T1000 (cell line): ENCODE measurements at regions not wholly inside any gene's neighbourhood (a gene's known extent, or its start where the extent isn't known, plus 50 kb on each side); places are given as distances from the start of the nearest gene placed in this dataset.

ENCODE experiments used
- DNase-seq: peaks from one replicate; lab custom pipeline; 2025; ENCODE audit warnings: mixed read lengths; lab: John Stamatoyannopoulos, UW

DNA sequence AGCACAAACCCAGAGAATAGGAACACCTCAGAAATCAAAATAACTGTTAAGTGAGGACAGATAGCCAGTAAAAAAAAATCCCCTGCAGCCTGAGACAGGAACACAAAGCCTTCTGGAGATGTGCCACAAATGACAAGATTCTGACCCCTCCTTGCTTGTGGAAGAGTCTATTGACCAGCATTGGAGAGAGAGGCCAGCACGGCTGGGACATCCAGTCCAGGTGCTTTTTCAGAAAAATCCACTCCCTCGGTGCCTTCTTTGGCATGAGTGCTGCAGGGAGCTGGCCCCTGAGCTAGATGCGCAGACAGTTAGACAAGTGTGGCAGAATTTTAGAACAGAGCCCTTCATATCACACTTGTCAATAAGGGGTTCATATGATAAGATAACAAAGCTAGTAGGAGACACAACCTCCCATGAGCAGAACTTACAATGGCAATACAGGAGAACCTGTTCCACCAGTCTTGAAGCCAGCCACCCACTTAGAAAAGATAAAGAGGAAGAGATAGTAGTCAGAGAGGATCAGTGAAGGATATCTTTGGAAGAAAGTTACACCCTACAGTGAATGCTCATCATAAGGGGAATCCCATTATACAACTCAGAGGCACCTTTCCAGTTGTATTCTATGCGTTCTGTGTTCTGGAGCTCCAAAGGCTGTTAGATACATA lies 298.4 kb downstream of the TLE1 start:
- no peak for DNase-seq

DNA sequence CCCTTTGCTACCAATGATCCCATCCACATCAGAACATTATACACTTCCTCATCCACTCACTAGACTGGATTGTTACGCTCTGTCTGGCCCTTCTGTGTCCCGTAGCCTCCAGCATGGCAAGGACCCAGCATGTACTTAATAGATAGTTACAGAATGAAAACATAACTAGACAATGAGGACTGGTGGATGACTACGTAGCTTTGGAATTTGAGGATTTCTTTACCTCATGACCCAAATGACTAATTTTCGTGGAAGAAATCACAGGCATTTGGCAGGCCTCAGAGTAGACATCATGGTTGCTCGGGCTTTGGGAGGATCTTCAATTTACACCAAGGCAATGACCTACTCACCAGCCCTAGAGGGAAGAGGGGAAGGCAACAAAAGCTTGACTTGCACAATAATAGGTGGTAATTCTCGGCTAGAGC lies 299.8 kb downstream of the TLE1 start:
- DNase-seq, result peak; percentile 68

DNA sequence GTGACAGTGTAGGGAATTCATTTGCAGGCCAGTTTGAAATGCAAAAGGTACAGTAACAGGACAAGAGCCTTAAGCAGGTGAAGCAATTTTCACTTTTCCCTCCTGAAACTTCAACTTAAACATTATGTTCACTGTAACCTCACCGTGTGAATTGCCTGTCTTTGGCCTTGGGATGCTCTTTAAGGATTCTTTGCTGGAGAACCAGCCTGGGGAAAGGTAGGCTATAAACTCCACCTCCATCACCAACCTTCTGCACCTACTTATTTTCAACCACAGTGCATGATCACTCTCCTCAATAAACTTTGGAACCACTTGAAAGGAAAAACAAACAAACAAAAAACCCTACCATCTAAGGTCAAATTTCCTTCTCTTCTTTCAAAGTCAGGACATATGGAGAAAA lies 300.5 kb downstream of the TLE1 start:
- no peak for DNase-seq

DNA sequence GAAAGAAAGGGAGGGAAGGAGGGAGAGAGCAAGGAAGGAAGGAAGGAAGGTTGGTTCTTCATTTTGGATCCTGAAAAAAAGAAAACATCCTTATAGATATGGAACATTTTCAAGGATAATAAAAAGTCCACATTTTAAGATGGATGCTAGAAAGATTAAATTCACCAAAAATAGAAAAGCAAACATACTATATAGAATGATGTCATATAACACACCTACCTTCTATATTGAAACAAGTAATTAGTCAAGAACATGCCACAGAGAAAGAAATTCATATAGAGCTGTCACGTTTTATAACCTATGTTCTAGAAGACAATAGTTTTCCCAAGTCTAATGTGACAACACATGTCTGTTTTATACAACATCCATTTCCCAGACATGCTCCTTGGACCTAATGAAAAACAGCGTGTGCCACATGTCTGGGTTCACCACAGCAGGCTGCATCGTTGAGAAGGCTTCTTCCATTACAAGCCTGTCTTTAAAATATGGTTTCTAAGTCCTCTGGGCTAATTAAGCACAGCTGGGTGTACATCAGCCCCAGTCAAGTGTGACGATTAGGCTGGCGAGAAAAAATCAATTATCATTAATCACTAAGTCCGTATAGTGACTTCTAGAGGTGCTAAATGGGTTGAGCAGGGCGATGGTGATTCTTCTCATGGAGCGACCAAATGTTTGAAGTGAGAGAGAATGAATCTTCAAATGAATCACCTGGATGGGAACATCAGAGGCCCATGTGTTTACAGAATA lies 301.8 kb downstream of the TLE1 start:
- DNase-seq, result no peak

DNA sequence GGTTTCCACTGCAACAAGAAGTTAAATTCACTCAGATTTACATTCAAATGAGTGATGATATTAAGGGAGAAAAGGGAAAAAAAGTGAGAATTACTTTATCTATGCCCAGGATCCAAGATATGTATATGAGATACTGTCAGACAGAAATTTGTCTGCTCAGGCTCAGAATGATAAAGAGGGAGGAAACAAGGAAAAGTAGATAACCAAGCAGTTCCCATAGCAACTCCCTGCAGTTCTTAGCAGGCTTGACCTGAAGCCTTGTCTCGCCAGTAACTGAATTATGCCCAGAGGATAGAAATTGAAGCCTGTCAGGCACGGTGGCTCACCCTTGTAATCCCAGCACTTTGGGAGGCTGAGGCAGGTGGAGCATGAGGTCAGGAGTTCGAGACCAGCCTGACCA lies 304.4 kb downstream of the TLE1 start:
- DNase-seq, result no peak

DNA sequence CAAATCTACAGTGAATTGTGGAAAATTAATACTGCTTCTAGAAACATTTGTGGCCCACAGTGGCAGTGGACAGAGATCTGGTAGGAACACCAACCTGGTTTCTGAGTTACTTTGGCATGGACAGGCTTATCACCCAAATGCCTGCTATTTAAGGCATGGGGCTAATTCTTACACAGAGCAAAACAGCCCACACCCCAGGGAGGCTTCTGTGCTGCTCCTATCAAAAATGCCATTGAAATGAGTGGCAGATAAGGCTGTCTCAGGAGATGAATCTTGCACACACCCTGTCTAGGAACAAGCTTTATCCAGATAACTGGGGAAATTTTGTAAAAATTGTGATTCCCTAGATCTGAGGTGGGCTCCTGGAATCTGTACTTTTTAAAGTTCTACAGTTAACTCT lies 307.1 kb downstream of the TLE1 start:
- DNase-seq, result no peak

DNA sequence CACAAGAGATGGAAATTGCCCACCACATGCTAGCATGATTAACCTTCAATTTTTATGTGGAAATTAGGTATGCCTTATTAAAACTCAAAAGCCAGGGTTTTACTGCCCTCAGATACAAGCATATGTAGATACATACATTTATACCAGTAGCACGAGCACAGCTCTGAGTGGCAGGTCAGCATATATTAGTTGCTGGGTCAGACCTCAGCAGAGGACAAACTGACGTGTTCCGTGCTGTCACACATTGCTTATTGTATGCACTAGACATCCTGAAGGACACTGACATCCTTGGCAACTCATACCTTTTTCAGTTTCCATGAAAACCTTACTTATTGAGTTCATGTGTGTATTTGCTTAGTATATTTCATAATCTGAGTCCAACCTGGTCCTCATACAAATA lies 307.7 kb downstream of the TLE1 start:
- DNase-seq, result no peak

DNA sequence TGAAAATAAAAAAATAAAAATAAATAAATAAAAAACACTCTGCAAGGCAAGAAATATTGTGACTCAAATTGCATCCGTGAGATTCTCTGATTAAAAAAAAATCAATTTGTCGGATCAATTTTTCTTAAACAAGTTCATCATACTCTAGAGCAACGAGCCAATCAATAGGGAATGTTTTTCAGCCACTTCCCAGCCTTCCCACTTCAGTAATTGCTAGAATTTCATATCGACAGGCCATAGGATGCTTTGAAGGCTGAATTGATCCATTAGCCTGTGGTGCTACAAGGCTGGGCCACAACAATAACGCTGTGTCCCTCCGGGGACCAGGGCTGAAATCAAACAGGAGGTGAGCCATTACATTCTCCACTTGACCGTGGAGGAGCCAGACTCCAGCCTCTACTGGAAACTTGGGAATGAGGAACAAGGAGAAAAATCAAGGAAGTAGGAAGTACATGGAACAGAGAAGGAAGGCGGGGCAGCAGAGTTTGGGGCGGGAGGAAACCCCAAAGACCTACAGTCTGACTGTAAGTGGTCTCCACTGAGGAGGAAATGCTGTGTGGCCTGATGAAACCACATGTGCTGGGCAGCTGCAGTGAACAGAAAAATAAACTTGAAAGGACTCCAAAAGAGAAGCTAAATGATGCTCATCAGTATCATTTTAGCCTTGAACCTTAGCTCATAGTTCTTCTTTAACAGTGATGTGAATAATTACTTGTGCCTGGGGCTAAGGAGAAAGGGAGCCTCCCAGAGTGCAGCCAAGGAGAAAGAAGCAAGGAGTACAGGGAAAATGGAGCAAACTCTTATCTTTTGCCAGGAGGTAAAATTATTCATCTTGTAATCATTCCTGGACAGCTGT lies 308.6 kb downstream of the TLE1 start:
- DNase-seq, result no peak

DNA sequence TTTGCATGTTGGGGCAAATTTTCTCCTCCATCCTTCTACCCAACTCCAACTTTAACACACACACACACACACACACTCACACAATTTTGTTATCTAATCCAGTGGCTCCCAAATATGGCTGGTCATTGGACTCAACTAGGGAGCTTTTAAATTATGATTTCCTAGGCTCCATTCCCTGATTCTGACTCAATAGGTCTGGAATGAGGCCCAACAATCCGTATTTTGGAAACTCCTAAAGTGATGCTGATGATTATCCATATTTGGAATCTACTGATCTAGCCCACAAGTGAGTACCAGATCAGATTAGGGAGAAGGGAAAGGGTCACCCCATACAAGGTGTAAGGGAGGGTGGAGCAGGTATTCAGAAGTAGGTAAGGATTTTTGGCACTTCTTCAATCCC lies 309.7 kb downstream of the TLE1 start:
- DNase-seq, result no peak

DNA sequence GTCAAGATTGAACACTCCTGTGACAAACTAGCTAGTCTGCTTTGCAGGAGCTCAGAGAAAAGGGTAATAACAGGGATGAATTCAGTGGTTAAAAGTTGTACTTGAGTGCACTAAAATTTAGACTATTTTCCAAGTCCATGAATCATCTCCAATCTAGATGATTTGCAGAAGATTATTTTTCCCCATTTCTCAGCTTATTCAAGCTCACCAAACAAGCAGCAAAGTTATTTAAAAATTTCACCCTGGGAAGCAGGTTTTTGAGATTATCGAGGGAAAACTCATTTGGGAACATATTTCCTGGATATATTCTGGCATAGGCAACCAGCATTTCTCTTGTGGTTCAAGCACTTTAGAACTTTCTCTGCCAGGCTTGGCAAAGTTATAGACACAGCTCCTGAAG lies 311.4 kb downstream of the TLE1 start:
- DNase-seq, result no peak

DNA sequence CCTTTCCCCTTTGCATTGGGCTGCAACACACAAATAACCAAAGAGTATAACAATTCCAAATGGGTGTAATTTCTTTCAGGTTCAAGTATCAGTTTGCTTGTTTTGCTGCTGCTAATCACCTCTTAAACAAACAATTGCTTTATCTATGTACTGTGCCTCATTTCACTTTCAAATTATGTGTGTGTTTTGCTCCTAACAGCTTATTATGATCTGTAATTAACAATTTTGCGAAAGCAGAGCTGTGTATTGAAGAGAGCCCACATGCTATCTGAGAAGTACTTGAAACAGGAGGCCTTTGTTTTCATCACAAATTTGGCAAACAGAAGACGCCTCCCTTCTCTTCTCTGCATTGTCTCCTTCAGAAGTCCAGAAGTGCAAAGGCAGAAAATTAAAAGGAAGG lies 312.0 kb downstream of the TLE1 start:
- no peak for DNase-seq

DNA sequence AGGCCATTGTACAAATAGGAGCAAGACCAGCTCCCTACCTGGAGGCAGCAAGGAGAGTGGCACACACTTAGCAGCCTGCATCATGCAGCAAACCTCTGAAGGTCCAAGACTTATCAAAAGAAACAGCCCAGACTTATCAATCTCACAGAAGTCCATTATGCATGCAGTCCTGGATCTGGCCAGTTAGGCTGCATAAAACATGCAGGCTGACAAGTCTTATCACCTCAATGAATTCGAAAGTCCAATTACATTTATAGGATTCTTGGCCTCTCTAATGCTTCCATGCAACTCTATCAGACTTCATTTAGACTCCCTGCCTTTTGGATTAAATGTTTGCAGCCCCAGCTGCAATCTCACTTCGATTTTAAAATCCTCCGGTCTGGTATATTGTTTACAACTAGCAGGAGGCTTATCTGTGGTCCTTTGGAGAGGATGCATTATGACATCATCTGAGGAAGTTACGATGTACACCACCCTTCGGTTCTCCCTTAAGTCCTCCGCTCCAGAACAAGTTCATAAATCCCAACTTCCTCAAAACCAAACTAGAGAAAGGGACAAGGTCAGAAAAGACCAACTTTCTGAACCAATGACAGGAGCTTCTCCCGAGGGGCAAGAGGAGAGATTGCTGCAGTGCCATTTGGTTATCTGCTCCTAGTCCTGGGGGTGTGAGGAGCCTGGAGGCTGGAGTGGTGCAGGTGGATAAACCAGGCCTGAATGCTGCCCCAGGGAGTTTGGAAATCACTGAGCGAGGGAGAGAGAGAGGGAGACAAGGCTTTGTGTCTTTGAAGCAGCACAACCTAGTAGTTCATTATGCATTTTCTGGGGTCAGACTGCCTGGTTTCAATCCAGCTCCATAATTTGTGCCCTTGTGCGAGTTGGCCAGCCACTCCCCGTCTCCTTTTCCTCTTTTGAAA lies 313.9 kb downstream of the TLE1 start:
- DNase-seq, result no peak

DNA sequence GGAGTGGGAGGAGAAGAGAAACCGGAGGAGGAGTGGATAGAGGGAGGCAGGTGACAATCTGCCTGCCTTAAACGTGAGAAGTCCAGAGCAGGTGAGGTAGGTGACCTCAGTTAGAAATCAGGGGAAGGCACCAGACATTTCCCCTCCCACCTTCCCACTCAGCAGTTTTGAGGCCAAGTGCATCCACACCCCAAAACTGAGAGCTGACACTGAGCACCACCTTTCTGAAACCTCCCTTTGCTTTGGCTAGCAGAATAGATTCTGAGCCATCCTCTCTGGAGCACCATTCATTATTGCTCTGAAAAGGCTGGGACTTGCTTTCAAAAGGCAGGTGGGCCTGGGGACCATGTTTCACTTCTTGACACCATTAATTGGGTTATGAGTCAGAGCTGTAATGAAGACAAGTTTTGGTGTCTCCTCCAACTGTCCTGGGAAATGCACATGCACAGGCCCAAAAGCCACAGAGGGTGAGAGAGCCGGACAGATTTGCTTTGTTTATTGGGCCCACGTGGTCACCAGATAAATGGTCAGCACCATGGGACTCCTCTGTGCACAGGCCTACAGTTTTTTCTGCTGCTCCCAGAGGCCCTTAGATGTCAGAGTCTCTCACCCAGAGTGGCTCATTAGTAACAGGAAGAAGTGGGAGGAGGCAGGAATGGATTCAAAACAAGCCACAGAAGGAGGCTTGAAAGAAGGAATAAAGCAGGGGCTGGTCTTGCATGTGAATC lies 314.7 kb downstream of the TLE1 start:
- no peak for DNase-seq

DNA sequence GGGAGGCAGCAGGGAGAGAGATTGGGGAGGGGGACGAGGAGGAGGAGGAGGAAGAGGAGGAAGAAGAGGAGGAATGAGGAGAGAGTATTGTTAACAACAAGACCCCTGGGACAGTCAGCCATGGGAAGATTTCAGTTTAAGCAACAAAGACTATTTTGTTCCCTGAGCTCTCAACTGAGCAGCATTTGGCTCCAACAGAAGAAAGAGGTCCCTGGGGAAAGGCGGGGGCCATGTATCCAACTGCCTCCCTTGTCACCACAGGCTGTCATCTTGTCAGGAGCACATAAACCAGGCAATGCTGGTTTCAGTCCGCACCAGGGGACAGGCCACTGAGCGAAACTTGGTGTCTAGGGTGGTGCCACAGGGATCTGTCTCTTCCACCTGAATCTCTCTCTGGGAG lies 316.1 kb downstream of the TLE1 start:
- no peak for DNase-seq

DNA sequence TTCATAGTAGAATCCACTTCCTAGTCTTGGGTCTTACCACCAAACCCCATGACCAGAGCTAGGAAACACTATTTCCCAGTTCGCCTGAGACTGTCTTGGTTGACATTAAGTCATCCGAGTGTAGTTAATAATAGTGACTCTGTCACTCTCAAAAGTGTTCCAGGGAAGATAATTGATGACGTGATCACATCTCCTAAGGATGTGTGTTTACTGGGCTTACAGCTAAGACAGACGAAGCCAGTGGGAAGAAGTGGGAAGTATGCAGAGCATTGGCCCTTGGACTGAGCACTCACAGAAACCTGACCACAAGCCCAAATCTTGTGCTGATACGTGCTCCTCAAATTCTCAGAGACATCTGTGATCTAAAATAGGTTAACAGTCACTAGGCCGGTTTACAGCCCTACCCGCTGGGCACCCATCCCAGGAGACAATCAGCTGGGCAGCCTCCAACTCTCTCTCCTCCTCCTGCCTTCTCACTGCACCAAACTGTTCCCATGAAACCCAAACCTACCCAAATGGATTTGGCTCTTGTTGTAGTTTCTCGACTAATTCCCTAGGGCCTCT lies 316.6 kb downstream of the TLE1 start:
- DNase-seq, result no peak

DNA sequence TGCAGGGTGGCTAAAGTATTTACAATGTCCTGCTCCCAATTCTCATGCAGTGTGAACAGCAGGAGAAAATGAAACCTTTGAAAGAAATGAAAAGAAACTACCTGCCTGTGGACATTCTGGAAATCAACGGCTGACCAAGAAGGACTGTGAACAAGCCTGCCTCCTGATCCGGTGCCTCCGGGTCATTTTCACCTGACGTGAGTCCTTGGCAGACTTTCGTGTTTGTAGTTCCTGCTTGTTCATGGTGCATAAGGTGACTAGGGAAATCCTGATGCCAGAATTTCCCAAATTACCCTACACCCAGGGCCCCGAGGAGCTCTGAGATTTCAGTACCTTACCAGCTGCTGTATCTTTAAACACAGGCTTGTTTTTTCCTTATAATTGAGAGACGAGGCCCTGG lies 317.5 kb downstream of the TLE1 start:
- no peak for DNase-seq

DNA sequence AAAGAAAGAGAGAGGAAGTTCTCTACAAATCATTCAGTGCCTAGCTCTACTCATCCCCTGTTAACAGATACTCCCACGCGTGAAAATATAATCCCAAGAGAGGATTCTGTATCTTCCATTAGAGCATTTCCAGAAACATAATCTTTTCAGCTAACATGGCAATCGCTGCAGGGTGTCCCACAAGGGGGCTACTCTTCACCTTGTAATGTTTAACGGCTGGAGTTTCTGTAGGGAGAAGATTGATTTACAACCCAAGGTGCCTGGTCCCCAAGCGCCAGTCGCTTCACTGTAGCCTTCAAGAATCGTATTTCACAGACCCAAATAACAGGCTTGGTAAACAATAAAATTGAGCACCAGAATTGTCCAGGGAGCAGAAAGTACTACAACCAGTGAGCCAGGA lies 318.7 kb downstream of the TLE1 start:
- DNase-seq, result no peak

DNA sequence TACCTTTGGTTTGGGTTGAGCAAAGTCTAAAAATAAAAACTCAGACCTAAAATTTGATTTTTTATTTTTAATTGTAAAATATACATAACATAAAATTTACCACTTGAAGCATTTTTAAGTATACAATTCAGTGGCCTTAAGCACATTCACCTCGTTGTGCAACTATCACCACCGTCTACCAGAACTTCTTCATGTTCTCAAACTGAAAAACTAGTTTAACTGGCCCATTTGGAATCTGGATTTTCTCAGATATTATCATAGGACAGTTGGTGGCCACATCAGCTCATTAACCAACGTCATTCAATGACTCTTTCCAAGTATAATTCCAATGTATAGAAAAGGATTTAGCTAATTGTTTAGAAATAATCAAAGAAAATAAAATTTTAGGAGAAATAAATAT lies 319.3 kb downstream of the TLE1 start:
- DNase-seq, result no peak

DNA sequence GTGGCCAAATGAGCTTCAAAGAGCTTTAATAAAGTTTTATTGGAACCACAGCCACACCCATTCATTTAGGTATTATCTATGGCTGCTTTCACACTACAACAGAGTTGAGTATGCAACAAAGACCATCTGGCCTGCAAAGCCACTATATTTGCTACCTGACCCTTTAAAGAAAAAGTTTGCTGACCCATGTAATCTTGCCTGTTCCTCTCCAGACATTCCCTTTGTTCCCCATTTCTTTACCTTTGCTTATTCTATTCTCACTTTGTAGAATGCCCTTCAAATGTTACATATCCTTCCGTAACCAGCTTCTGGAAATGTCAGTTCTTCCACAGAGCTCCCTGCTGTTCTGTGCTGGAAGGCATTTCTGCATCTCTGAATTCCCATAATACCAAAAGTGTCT lies 320.2 kb downstream of the TLE1 start:
- DNase-seq, result no peak

DNA sequence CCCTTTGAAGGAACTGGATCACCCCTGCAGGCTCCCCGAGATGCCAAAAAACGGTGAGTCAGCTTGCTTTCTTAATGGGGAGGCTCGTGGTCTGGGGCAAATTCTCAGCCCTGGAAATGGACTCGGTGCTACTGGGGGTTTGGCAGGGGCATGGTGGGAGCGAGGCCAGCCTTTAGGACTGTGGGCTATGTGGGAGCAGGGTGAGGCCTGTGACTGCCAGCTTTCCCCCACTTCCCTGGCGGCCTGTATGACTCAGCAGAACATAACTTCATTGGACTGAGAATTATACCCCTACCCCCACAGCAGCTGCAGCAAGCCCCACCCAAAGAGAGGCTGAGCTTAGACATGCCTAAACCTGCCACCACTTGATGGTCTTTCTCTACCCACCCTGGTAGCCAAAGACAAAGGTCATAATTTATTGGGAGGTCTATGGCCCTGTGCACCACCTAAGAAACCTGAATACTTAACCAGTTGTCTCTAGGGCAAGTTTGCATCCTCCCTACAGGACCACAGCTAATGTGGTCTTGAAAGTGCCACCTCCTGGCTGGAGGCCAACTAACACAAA lies 325.3 kb downstream of the TLE1 start:
- no peak for DNase-seq

DNA sequence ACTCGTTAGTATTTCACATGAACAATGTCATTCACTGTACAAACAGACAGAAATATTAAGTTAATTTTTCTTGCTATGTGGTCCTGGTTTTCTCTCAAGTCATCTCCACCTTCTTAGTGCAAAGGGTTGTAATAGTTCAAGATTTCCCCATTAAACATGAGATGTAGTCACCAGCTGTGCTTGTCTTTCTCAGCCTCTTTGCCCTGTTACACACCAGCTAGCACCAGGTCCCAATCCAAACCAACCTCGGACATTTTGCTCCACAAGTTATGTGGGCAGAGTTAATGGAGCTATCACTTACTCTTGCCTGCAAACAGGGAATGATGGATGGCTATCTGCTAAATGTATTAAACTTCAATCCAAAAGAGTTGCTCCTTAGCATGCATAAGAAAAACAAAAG lies 328.1 kb downstream of the TLE1 start:
- no peak for DNase-seq
